H9 (cell line): ENCODE measurements at regions not wholly inside any gene's neighbourhood (a gene's known extent, or its start where the extent isn't known, plus 50 kb on each side); places are given as distances from the start of the nearest gene placed in this dataset.

Experiments
- DNase-seq: peaks from one replicate; pipeline ENCODE4 v3.0.0-alpha.2; 2017
- H2AFZ ChIP-seq: one replicate; pipeline ENCODE4 v1.6.1; 2013; ENCODE audit warnings: mild to moderate bottlenecking, low read length, control low read depth, moderate library complexity
- H2AK5ac ChIP-seq: 2 replicates; pipeline ENCODE4 v1.6.1; 2013; ENCODE audit warnings: low read length, control low read depth, mixed read lengths; ENCODE audit not compliant: insufficient read length
- H2BK120ac ChIP-seq: one replicate; pipeline ENCODE4 v1.6.1; 2013; ENCODE audit warnings: low read depth, mild to moderate bottlenecking, low read length, control low read depth, inconsistent platforms; ENCODE audit not compliant: poor library complexity, severe bottlenecking
- H2BK12ac ChIP-seq: 2 replicates; pipeline ENCODE4 v1.6.1; 2013; ENCODE audit warnings: low read length, control low read depth, mixed read lengths, low read depth; ENCODE audit not compliant: insufficient read length
- H2BK15ac ChIP-seq: 2 replicates; pipeline ENCODE4 v1.6.1; 2013; ENCODE audit warnings: low read depth, low read length, control low read depth
- H2BK20ac ChIP-seq: one replicate; pipeline ENCODE4 v1.6.1; 2013; ENCODE audit warnings: low read depth, mild to moderate bottlenecking, low read length, control low read depth, inconsistent platforms; ENCODE audit not compliant: poor library complexity, severe bottlenecking
- H2BK5ac ChIP-seq: 2 replicates; pipeline ENCODE4 v1.6.1; 2013; ENCODE audit warnings: low read length, control low read depth, mixed read lengths; ENCODE audit not compliant: insufficient read length
- H3K14ac ChIP-seq: 2 replicates; pipeline ENCODE4 v1.6.1; 2013; ENCODE audit warnings: low read length, control low read depth; ENCODE audit not compliant: insufficient read depth
- H3K18ac ChIP-seq: 2 replicates; pipeline ENCODE4 v1.6.1; 2013; ENCODE audit warnings: low read depth, mild to moderate bottlenecking, mixed read lengths, low read length, control low read depth; ENCODE audit not compliant: insufficient read length
- H3K23ac ChIP-seq: 2 replicates; pipeline ENCODE4 v1.6.1; 2013; ENCODE audit warnings: low read length, control low read depth, mixed read lengths, low read depth; ENCODE audit not compliant: insufficient read length
- H3K23me2 ChIP-seq: 2 replicates; pipeline ENCODE4 v1.6.1; 2013; ENCODE audit warnings: low read depth, mild to moderate bottlenecking, mixed read lengths, low read length, control low read depth; ENCODE audit not compliant: insufficient read length, poor library complexity, severe bottlenecking
- H3K27ac ChIP-seq: 2 replicates; pipeline ENCODE4 v1.5.1; 2013; ENCODE audit warnings: low read length, control low read depth, mixed read lengths, low read depth; ENCODE audit not compliant: insufficient read length
- H3K27me3 ChIP-seq: 2 replicates; pipeline ENCODE4 v1.6.1; 2013; ENCODE audit warnings: low read length, control low read depth, inconsistent platforms; ENCODE audit not compliant: insufficient read depth
- H3K4ac ChIP-seq: 2 replicates; pipeline ENCODE4 v1.6.1; 2013; ENCODE audit warnings: low read depth, mild to moderate bottlenecking, control low read depth, inconsistent platforms, low read length, moderate library complexity
- H3K4me1 ChIP-seq: 2 replicates; pipeline ENCODE4 v1.6.1; 2013; ENCODE audit warnings: low read length, control low read depth, inconsistent platforms; ENCODE audit not compliant: insufficient read depth
- H3K4me2 ChIP-seq: 2 replicates; pipeline ENCODE4 v1.6.1; 2013; ENCODE audit warnings: low read length, control low read depth, mixed read lengths; ENCODE audit not compliant: insufficient read length, insufficient read depth
- H3K56ac ChIP-seq: 2 replicates; pipeline ENCODE4 v1.6.1; 2013; ENCODE audit warnings: low read depth, mild to moderate bottlenecking, mixed read lengths, low read length, control low read depth; ENCODE audit not compliant: insufficient read length
- H3K79me1 ChIP-seq: 2 replicates; pipeline ENCODE4 v1.6.1; 2013; ENCODE audit warnings: low read depth, mild to moderate bottlenecking, moderate library complexity, low read length, control low read depth, inconsistent platforms; ENCODE audit not compliant: insufficient read depth, poor library complexity, severe bottlenecking
- H3K79me2 ChIP-seq: 2 replicates; pipeline ENCODE4 v1.6.1; 2013; ENCODE audit warnings: low read length, control low read depth, inconsistent platforms; ENCODE audit not compliant: insufficient read depth
- H3K9ac ChIP-seq: 2 replicates; pipeline ENCODE4 v1.6.1; 2013; ENCODE audit warnings: low read length, control low read depth, mixed read lengths; ENCODE audit not compliant: insufficient read length; ENCODE audit errors: extremely low read depth
- H3K9me3 ChIP-seq: one replicate; pipeline ENCODE4 v1.6.1; 2013; ENCODE audit warnings: low read depth, low read length, inconsistent platforms; ENCODE audit not compliant: control insufficient read depth
- H3T11ph ChIP-seq: one replicate; pipeline ENCODE4 v1.6.1; 2013; ENCODE audit warnings: mild to moderate bottlenecking, low read length, control low read depth, inconsistent platforms
- H4K20me1 ChIP-seq: one replicate; pipeline ENCODE4 v1.6.1; 2013; ENCODE audit not compliant: control insufficient read depth, insufficient read length, insufficient read depth
- H4K5ac ChIP-seq: 2 replicates; pipeline ENCODE4 v1.6.1; 2013; ENCODE audit warnings: low read depth, mild to moderate bottlenecking, mixed read lengths, low read length, control low read depth; ENCODE audit not compliant: insufficient read length
- H4K8ac ChIP-seq: replicated peaks from 2 replicates; pipeline ENCODE4 v1.6.1; 2013; ENCODE audit warnings: low read length, control low read depth, mixed read lengths, low read depth; ENCODE audit not compliant: insufficient read length
- H4K91ac ChIP-seq: 2 replicates; pipeline ENCODE4 v1.6.1; 2013; ENCODE audit warnings: low read depth, mild to moderate bottlenecking, moderate library complexity, mixed read lengths, low read length, control low read depth; ENCODE audit not compliant: insufficient read length
- H3K27ac Mint-ChIP-seq, 3 experiments: 2 replicates in 2 of 3; 3 replicates in 1 of 3; pipeline ENCODE4 v1.8.0; 2020 to 2021; ENCODE audit warnings: mixed read lengths in 3 of 3, mild to moderate bottlenecking in 1 of 3, moderate library complexity in 1 of 3
- H3K27me3 Mint-ChIP-seq: 2 replicates; pipeline ENCODE4 v1.8.0; 2021; ENCODE audit warnings: low read depth, mild to moderate bottlenecking, moderate library complexity, mixed read lengths
- H3K36me3 Mint-ChIP-seq, 3 experiments: 2 replicates in 2 of 3; 3 replicates in 1 of 3; pipeline ENCODE4 v1.8.0; 2020 to 2021; ENCODE audit warnings: low read depth in 3 of 3, mixed read lengths in 3 of 3; ENCODE audit not compliant: insufficient read depth in 1 of 3
- H3K4me1 Mint-ChIP-seq, 2 experiments: 2 replicates each; pipeline ENCODE4 v1.8.0; 2020; ENCODE audit warnings: mixed read lengths in 2 of 2
- H3K4me3 Mint-ChIP-seq, 2 experiments: 2 replicates in 1 of 2; 3 replicates in 1 of 2; pipeline ENCODE4 v1.8.0; 2020 to 2021; ENCODE audit warnings: mild to moderate bottlenecking in 2 of 2, mixed read lengths in 2 of 2, moderate library complexity in 1 of 2
- H3K9me3 Mint-ChIP-seq, 2 experiments: 2 replicates in 1 of 2; 3 replicates in 1 of 2; pipeline ENCODE4 v1.8.0; 2020; ENCODE audit warnings: mild to moderate bottlenecking in 2 of 2, mixed read lengths in 2 of 2, moderate library complexity in 1 of 2
- CTCF ChIP-seq: fragments of 200-600 bp; sonication (generic); conservative IDR thresholded peaks from 3 replicates; pipeline ENCODE4 v1.8.0; 2021; ENCODE audit warnings: antibody characterized with exemption, mild to moderate bottlenecking
- WGBS: extraction: QIAGEN DNeasy Blood & Tissue Kit; methylation state at CpG from one replicate; pipeline ENCODE4 v1.1.7; 2013; ENCODE audit warnings: missing lambda C conversion rate, low lambda C conversion rate, mixed read lengths; ENCODE audit not compliant: insufficient read length; ENCODE audit errors: extremely low coverage; 5-methylcytosine and 5-hydroxymethylcytosine counted together

GRCh38 chr3:38958026-38958720 is 93.6 kb downstream of the SCN11A start:
- no peak overlapping the region for H2BK120ac ChIP-seq
- no CpG with 5 or more reads among the region's 5 CpGs for whole genome bisulfite sequencing
- H3K4me3 Mint-ChIP-seq: no peak overlapping the region
- H3K23ac ChIP-seq: no peak overlapping the region
- no peaks in the 10 kb centered on the region for H3K9me3 Mint-ChIP-seq
- peaks cover 2% of the 10 kb centered on the region; the same call in 1 of the 2 replicates for H3K4me1 ChIP-seq
- no peaks in the 10 kb centered on the region for H3K23me2 ChIP-seq
- H3K27ac ChIP-seq: no peak overlapping the region
- no peaks in the 10 kb centered on the region for H3K27me3 Mint-ChIP-seq
- peaks cover 12 to 13% of the 10 kb centered on the region in 2 experiments for H3K4me1 Mint-ChIP-seq
- no peak for DNase-seq
- H4K8ac ChIP-seq: no peak overlapping the region
- H2BK20ac ChIP-seq: no peak overlapping the region
- no peak overlapping the region for H4K91ac ChIP-seq
- H3K36me3 Mint-ChIP-seq: no peaks in the 10 kb centered on the region
- H2BK12ac ChIP-seq: no peak overlapping the region
- no peaks in the 10 kb centered on the region for H3K9me3 ChIP-seq
- no peaks in the 10 kb centered on the region for H3K79me1 ChIP-seq
- no peaks in the 10 kb centered on the region for H3K27me3 ChIP-seq
- H3T11ph ChIP-seq: no peak overlapping the region
- H2BK5ac ChIP-seq: no peak overlapping the region
- no peak overlapping the region for H3K4me2 ChIP-seq
- H4K5ac ChIP-seq: no peak overlapping the region
- H2AFZ ChIP-seq: no peak overlapping the region
- no peak overlapping the region for H3K14ac ChIP-seq
- no peak for TF ChIP-seq CTCF
- no peak overlapping the region for H3K4ac ChIP-seq
- no peak overlapping the region for H3K56ac ChIP-seq
- H3K27ac Mint-ChIP-seq: no peak overlapping the region
- H2AK5ac ChIP-seq: no peak overlapping the region
- no peak overlapping the region for H2BK15ac ChIP-seq
- H3K18ac ChIP-seq: no peak overlapping the region
- no peaks in the 10 kb centered on the region for H3K79me2 ChIP-seq
- H4K20me1 ChIP-seq: no peaks in the 10 kb centered on the region
- H3K9ac ChIP-seq: no peak overlapping the region
